GM12878 (cell line): ENCODE measurements at regions not wholly inside any gene's neighbourhood (a gene's known extent, or its start where the extent isn't known, plus 50 kb on each side); places are given as distances from the start of the nearest gene placed in this dataset.

Experiments
- ATAC-seq: fragments of 200-7000 bp; cut with Tn5 transposase; 3 replicates; pipeline ENCODE4 v1.9.1; 2020; ENCODE audit warnings: mild to moderate bottlenecking, moderate library complexity
- BruUV-seq: library from RNA; stranded (reverse); fragments of 400-500 nt; replicated peaks from 2 replicates; lab custom pipeline; 2021; lab: Mats Ljungman, UMichigan
- CTCF ChIA-PET: fragments of 300-600 bp; sonication (Branson Sonifier 250); formaldehyde crosslinking; extraction: SDS; loops from one replicate; lab custom pipeline; 2021; ENCODE audit warnings: inconsistent platforms; lab: Yijun Ruan, JAX
- POLR2A ChIA-PET: fragments of 350-600 bp; formaldehyde crosslinking; extraction: SDS; loops from one replicate; lab custom pipeline; 2021; ENCODE audit warnings: inconsistent platforms; lab: Charles Lee
- RAD21 ChIA-PET: fragments of 300-600 bp; sonication (Branson Sonifier 250); formaldehyde crosslinking; loops from one replicate; lab custom pipeline; 2023; ENCODE audit warnings: antibody characterized with exemption; ENCODE audit not compliant: unreplicated experiment; lab: Charles Lee
- SMC1A ChIA-PET: fragments of 300-600 bp; sonication (Branson Sonifier 250); formaldehyde crosslinking; loops from one replicate; lab custom pipeline; 2023; ENCODE audit not compliant: unreplicated experiment, uncharacterized antibody; lab: Charles Lee
- DNase-seq: peaks from one replicate; pipeline ENCODE4 v3.0.0-alpha.2; 2011; ENCODE audit warnings: low read depth, low spot score
- FAIRE-seq: peaks from 3 replicates; lab custom pipeline; 2011; peaks lifted over from hg19 to GRCh38; lab: Jason Lieb, UNC
- H2AFZ ChIP-seq: 2 replicates; pipeline ENCODE4 v1.6.0; 2011; ENCODE audit warnings: low read depth, low read length, control low read depth; ENCODE audit not compliant: control insufficient read depth
- H3K27ac ChIP-seq: 2 replicates; pipeline ENCODE4 v1.5.1; 2011; ENCODE audit warnings: control low read depth; ENCODE audit not compliant: control insufficient read depth, insufficient read depth
- H3K27me3 ChIP-seq, 2 experiments: replicated peaks in 1 of 2; 2 replicates each; pipeline versions ENCODE4 v1.6.0 to v1.6.1; 2011; ENCODE audit warnings: low read length in 1 of 2; ENCODE audit not compliant: control insufficient read depth in 2 of 2, insufficient read depth in 2 of 2
- H3K36me3 ChIP-seq, 2 experiments: 2 replicates each; pipeline ENCODE4 v1.5.1; 2011; ENCODE audit warnings: low read length in 1 of 2; ENCODE audit not compliant: control insufficient read depth in 2 of 2, insufficient read depth in 2 of 2
- H3K4me1 ChIP-seq: 2 replicates; pipeline ENCODE4 v1.6.1; 2011; ENCODE audit warnings: mild to moderate bottlenecking, low read length, moderate library complexity, mixed read lengths; ENCODE audit not compliant: control insufficient read depth, insufficient read depth
- H3K4me2 ChIP-seq: 2 replicates; pipeline ENCODE4 v1.6.0; 2011; ENCODE audit warnings: control low read depth; ENCODE audit not compliant: control insufficient read depth, insufficient read depth
- H3K4me3 ChIP-seq: fragments of 200-600 bp; sonication (generic); 2 replicates; pipeline ENCODE4 v1.5.1; 2016
- H3K79me2 ChIP-seq: 2 replicates; pipeline ENCODE4 v1.6.0; 2011; ENCODE audit warnings: low read length; ENCODE audit not compliant: control insufficient read depth, insufficient read depth
- H3K9ac ChIP-seq: 2 replicates; pipeline ENCODE4 v1.8.0; 2011; ENCODE audit warnings: low read length, control low read depth, mixed read lengths; ENCODE audit not compliant: control insufficient read depth, insufficient read depth
- H3K9me3 ChIP-seq: replicated peaks from 3 replicates; pipeline ENCODE4 v1.5.1; 2011; ENCODE audit warnings: mild to moderate bottlenecking, low read length; ENCODE audit not compliant: control insufficient read depth, insufficient read depth
- H4K20me1 ChIP-seq: 2 replicates; pipeline ENCODE4 v1.6.0; 2011; ENCODE audit not compliant: control insufficient read depth, insufficient read depth
- CHD2 ChIP-seq: IDR thresholded peaks from 2 replicates; pipeline ENCODE4 v1.6.1; 2011; ENCODE audit warnings: low read depth, low read length, improper control_type of control experiment, borderline replicate concordance
- DPF2 ChIP-seq: fragments of 450-650 bp; IDR thresholded peaks from 2 replicates; pipeline ENCODE4 v1.6.1; 2017; ENCODE audit warnings: mild to moderate bottlenecking
- EZH2 ChIP-seq: IDR thresholded peaks from 2 replicates; pipeline ENCODE4 v1.6.1; 2012; ENCODE audit warnings: low read depth, mild to moderate bottlenecking, control low read depth, inconsistent platforms, low read length, borderline replicate concordance; ENCODE audit not compliant: control insufficient read depth
- FOXM1 ChIP-seq: IDR thresholded peaks from 2 replicates; pipeline ENCODE4 v1.6.1; 2012; ENCODE audit warnings: low read depth, mild to moderate bottlenecking, inconsistent platforms, low read length, moderate library complexity
- IRF4 ChIP-seq: IDR thresholded peaks from 2 replicates; pipeline ENCODE4 v1.6.1; 2011; ENCODE audit warnings: low read depth, low read length
- MLLT1 ChIP-seq: fragments of 450-650 bp; IDR thresholded peaks from 2 replicates; pipeline ENCODE4 v1.6.1; 2016; ENCODE audit warnings: mild to moderate bottlenecking
- MTA2 ChIP-seq: fragments of 450-650 bp; IDR thresholded peaks from 2 replicates; pipeline ENCODE4 v1.6.1; 2016; ENCODE audit warnings: low read depth, mild to moderate bottlenecking, moderate library complexity
- MYC ChIP-seq: IDR thresholded peaks from 2 replicates; pipeline ENCODE4 v1.6.1; 2011; ENCODE audit warnings: mild to moderate bottlenecking, low read length, moderate library complexity, inconsistent platforms; ENCODE audit not compliant: insufficient read depth, insufficient replicate concordance, insufficient read length, severe bottlenecking
- NFIC ChIP-seq: IDR thresholded peaks from 2 replicates; pipeline ENCODE4 v1.6.1; 2012; ENCODE audit warnings: low read depth, mild to moderate bottlenecking, inconsistent platforms, low read length, moderate library complexity
- PAX5 ChIP-seq: IDR thresholded peaks from 2 replicates; pipeline ENCODE4 v1.6.1; 2011; ENCODE audit warnings: low read depth, low read length, borderline replicate concordance
- RFX5 ChIP-seq: IDR thresholded peaks from 2 replicates; pipeline ENCODE4 v1.6.1; 2011; ENCODE audit warnings: low read depth, low read length, improper control_type of control experiment
- SRF ChIP-seq, 2 experiments: IDR thresholded peaks; 2 replicates each; pipeline ENCODE4 v1.6.1; 2011; ENCODE audit warnings: low read depth in 2 of 2, low read length in 2 of 2, mild to moderate bottlenecking in 1 of 2, moderate library complexity in 1 of 2
- SUPT20H ChIP-seq: IDR thresholded peaks from 2 replicates; pipeline ENCODE4 v1.6.1; 2011; ENCODE audit warnings: low read depth, mild to moderate bottlenecking, low read length, moderate library complexity, borderline replicate concordance; ENCODE audit not compliant: control insufficient read depth
- TBL1XR1 ChIP-seq: IDR thresholded peaks from 2 replicates; pipeline ENCODE4 v1.6.1; 2012; ENCODE audit warnings: low read depth, low read length, improper control_type of control experiment
- ZZZ3 ChIP-seq: IDR thresholded peaks from 2 replicates; pipeline ENCODE4 v1.6.1; 2011; ENCODE audit warnings: low read depth; ENCODE audit not compliant: control insufficient read depth, insufficient read length
- WGBS: methylation state at CpG from one replicate; pipeline ENCODE4 v1.1.6; 2016; ENCODE audit warnings: low lambda C conversion rate; ENCODE audit not compliant: insufficient replicate concordance, insufficient coverage; ENCODE audit errors: missing lambda C conversion rate; 5-methylcytosine and 5-hydroxymethylcytosine counted together
- in situ Hi-C: fragments of 300-500 bp; cut with MboI; formaldehyde crosslinking; loops from 9 replicates; pipeline ENCODE4 v1.14.3; 2018; ENCODE audit warnings: mixed read lengths
- intact Hi-C: fragments of 100-400 bp; cut with micrococcal nuclease; formaldehyde crosslinking; loops from one replicate; pipeline ENCODE4 v1.14.2; 2022; ENCODE audit not compliant: unreplicated experiment
- TF ChIP-seq, protein P1 (sequence below): IDR thresholded peaks from 2 replicates; pipeline ENCODE4 v1.6.1; 2012; ENCODE audit warnings: low read depth, low read length, improper control_type of control experiment

DNA sequence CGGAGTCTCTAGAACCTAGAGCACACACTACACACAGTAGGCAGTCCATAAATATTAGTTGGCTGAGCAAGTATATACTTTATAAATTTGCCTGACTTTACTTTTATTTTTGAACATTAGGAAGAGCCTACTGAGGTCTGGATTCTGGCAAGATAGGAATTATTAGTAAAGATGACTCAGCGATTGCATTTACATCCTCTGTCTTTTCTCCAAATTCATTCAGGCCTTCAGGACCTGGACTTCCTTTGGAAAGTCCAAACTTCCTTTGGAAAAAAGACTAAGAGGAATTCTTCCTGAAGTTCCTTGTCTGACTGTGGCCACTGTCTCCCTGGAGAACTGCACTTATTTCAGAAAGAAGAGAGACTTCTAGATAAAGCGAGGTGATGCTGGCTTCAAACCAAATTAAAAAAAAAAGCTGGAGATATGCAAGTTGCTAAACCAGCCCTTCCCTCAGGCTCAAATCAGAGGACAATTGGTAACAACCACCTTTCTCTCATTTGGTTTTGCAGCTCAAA, 251.3 kb downstream of the GAS1 start:
- intact Hi-C loops (no loop called here), in situ Hi-C loops (no loop called here)
- H2AFZ ChIP-seq, result no peak overlapping the region
- no peaks in the 10 kb centered on the region for H3K4me1 ChIP-seq
- no peak overlapping the region for H3K4me3 ChIP-seq
- no TSS peak for BruUV-seq
- no peak for DNase-seq
- no peaks in the 10 kb centered on the region for H3K9me3 ChIP-seq
- WGBS, result 33% methylated on average over 3 of the region's 3 CpGs
- ChIA-PET POLR2A (no interaction called here), SMC1A (no interaction called here)
- TF ChIP-seq NFIC (no peak), MYC (no peak), MLLT1 (no peak), MTA2 (no peak), ZZZ3 (no peak), PAX5 (no peak), RFX5 (no peak), IRF4 (no peak), SUPT20H (no peak), DPF2 (no peak), CHD2 (no peak), SRF (IDR thresholded peaks at IDR 0.05; ENCODE audit: low read depth in 2 of 2, low read length in 2 of 2) (no peak), TBL1XR1 (no peak), EZH2 (no peak), FOXM1 (no peak)
- TF ChIP-seq, protein P1, sequence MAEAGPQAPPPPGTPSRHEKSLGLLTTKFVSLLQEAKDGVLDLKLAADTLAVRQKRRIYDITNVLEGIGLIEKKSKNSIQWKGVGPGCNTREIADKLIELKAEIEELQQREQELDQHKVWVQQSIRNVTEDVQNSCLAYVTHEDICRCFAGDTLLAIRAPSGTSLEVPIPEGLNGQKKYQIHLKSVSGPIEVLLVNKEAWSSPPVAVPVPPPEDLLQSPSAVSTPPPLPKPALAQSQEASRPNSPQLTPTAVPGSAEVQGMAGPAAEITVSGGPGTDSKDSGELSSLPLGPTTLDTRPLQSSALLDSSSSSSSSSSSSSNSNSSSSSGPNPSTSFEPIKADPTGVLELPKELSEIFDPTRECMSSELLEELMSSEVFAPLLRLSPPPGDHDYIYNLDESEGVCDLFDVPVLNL, result no peak
- TF ChIP-seq, all 136 proteins: peak for 0
- no peak for ATAC-seq
- Histone ChIP-seq H3K79me2 (no peaks in the 10 kb centered on the region), H4K20me1 (no peaks in the 10 kb centered on the region), H3K9ac (no peak overlapping the region), H3K27me3 (0 out of 4 replicates have a peak, but pooled peaks cover 0 to 2% of the 10 kb centered on the region in 2 experiments), H3K4me2 (no peak overlapping the region), H3K36me3 (no peaks in the 10 kb centered on the region), H3K27ac (no peak overlapping the region)
- CTCF ChIA-PET, result no interaction called here
- RAD21 ChIA-PET, result no interaction called here
- FAIRE-seq, result no peak
